Esophagus (tissue), 2 donors: ENCODE measurements at regions not wholly inside any gene's neighbourhood (a gene's known extent, or its start where the extent isn't known, plus 50 kb on each side); places are given as distances from the start of the nearest gene placed in this dataset.

Experiments used
- H3K27ac ChIP-seq, 2 donors: one replicate each; pipeline ENCODE4 v1.5.1; 2013; ENCODE audit warnings: low read depth in 2 of 2, mild to moderate bottlenecking in 2 of 2, inconsistent platforms in 1 of 2, low read length in 1 of 2, moderate library complexity in 1 of 2
- H3K27me3 ChIP-seq, 2 donors: one replicate each; pipeline ENCODE4 v1.6.1; 2013; ENCODE audit warnings: low read length in 2 of 2, control low read depth in 1 of 2, mild to moderate bottlenecking in 1 of 2; ENCODE audit not compliant: insufficient read depth in 2 of 2, control insufficient read depth in 1 of 2
- H3K36me3 ChIP-seq, 2 donors: one replicate each; pipeline ENCODE4 v1.6.1; 2013; ENCODE audit warnings: low read length in 1 of 2; ENCODE audit not compliant: control insufficient read depth in 2 of 2, insufficient read depth in 2 of 2
- H3K4me1 ChIP-seq, 2 donors: one replicate each; pipeline ENCODE4 v1.6.1; 2013; ENCODE audit warnings: low read length in 1 of 2; ENCODE audit not compliant: control insufficient read depth in 2 of 2, insufficient read depth in 2 of 2
- H3K4me3 ChIP-seq, 2 donors: one replicate each; pipeline ENCODE4 v1.5.1; 2013; ENCODE audit warnings: low read length in 2 of 2, mild to moderate bottlenecking in 2 of 2, low read depth in 1 of 2, moderate library complexity in 1 of 2
- H3K9me3 ChIP-seq, 2 donors: one replicate each; pipeline ENCODE4 v1.6.1; 2013; ENCODE audit warnings: mild to moderate bottlenecking in 2 of 2, low read depth in 1 of 2, low read length in 1 of 2, moderate library complexity in 1 of 2; ENCODE audit not compliant: control insufficient read depth in 2 of 2, insufficient read depth in 1 of 2
- WGBS, 2 donors: extraction: QIAGEN DNeasy Blood & Tissue Kit; methylation state at CpG; one replicate each; pipeline ENCODE4 v1.1.7; 2013; 5-methylcytosine and 5-hydroxymethylcytosine counted together
- donor health status: healthy with polysubstance abuse.
- donor health status: Bipolar disorder and iron deficiency.

DNA sequence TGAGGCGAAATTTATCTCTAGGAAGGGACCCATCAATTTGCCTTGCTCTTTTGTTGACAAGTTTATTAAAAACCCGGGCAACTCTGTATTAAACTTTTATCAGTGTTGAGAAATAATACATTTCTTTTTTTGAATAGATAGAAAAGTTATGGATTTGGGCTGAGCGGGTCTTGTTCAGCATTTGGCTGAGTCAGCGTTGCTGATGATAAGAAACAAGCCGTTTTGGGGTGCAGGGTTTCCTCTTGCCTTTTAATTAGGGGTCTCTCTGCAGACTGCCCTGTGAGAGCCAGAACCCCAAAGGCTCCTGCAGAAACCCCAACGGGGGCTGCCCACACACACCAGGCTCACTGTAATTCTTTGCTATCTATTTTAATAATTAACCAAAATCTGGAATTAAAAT lies 82.1 kb upstream of the SLCO4A1 start:
- H3K4me1 ChIP-seq = no peaks in the 10 kb centered on the region
- no peak overlapping the region for H3K4me3 ChIP-seq
- no peak overlapping the region for H3K27ac ChIP-seq
- H3K36me3 ChIP-seq = no peaks in the 10 kb centered on the region
- 59 to 60% methylated on average over 6 of the region's 6 CpGs for WGBS, 2 donors
- no peaks in the 10 kb centered on the region for H3K27me3 ChIP-seq
- no peaks in the 10 kb centered on the region for H3K9me3 ChIP-seq

DNA sequence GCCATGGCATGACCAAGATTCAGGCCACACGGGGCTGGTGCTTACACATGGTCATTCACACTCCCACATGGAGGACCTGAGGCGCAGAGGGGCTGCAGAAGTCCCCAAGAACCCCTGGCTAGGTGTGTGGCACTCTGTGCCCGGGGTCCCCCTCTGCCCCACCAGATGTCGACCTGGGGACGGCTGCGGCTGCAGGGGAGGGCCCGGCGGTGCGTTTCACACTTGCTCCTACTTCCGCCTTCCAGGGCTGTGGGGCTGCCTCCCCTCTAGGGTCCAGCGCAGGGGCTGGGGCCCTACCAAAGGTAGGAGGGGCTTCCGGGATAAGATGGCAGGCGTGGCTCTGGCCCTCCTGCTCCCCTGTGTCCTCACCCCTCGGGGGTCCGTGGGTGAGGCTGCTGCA lies 81.1 kb upstream of the SLCO4A1 start:
- Histone ChIP-seq H3K36me3 (no peaks in the 10 kb centered on the region), H3K27me3 (no peaks in the 10 kb centered on the region), H3K4me1 (no peaks in the 10 kb centered on the region), H3K27ac (no peak overlapping the region), H3K4me3 (no peak overlapping the region), H3K9me3 (no peaks in the 10 kb centered on the region)
- WGBS, 2 donors = 49 to 50% methylated on average over 14 to 15 of the region's 15 CpGs

DNA sequence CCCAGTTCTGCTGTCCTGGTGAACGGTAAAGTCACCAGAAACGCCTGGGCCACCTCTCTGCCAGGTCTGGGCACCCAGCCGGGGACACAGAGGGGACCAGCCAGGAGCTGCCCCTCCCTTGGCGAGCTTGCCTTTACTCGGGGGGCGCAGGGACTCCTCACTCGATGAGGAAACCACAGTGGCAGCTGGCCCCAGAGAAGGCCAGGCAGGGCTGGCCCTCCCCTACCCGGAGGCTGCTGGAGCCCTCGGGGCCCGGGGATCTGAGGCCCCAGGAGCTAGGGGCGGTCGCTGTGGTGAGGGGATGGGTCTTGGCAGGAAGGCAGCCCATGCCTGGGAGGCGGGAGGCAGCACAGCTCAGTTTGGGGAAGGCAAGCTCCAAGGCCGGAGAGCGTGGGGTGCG lies 80.4 kb upstream of the SLCO4A1 start:
- no peak overlapping the region for H3K4me3 ChIP-seq
- no peak overlapping the region for H3K27ac ChIP-seq
- 40 to 41% methylated on average over 16 of the region's 16 CpGs for whole genome bisulfite sequencing, 2 donors
- H3K4me1 ChIP-seq = no peaks in the 10 kb centered on the region
- H3K9me3 ChIP-seq = no peaks in the 10 kb centered on the region
- H3K36me3 ChIP-seq = no peaks in the 10 kb centered on the region
- H3K27me3 ChIP-seq = no peaks in the 10 kb centered on the region

DNA sequence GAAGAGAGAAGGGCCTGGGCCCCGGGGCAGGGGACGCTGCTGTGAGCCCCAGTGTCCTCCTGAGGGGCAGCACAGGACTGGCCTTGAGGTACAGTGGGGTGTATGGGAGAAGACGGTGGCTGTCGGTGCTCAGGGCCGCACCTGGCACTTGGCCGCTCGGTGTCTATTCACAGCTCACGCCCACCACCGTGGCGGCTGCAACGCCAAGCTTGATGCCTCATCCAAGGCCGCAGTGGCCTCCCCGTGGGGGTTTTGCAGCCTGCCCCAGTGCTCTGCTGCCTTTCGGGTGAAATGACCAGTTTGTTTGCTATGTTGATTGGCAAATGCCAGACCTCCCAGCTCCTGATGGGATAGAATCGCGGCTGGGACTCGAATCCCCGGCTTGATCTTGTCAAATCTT lies 79.5 kb upstream of the SLCO4A1 start:
- Histone ChIP-seq H3K27ac (no peak overlapping the region), H3K9me3 (peaks cover 0 to 2% of the 10 kb centered on the region in 2 donors), H3K36me3 (no peaks in the 10 kb centered on the region), H3K4me3 (no peak overlapping the region), H3K4me1 (no peaks in the 10 kb centered on the region), H3K27me3 (no peaks in the 10 kb centered on the region)
- WGBS, 2 donors = 63 to 67% methylated on average over 18 of the region's 18 CpGs

DNA sequence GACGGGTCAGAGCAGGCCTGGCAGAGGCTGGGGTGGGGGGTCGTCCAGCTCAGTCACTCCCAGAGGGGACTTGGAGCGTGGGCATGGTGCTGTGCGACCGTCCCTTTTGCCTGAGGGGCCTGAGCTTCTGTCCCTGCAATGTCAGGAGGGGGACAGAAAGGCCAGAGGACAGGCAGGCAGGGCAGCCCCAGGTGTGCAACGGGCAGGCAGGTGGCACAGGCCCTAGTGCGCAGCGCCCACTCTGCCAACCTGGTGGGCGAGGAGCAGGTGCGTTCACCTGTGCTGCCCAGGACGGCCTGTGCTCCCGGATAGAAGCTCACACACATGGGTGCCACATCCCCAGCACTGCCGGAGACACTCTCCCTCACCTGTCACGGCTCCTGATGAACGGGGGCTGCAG lies 78.7 kb upstream of the SLCO4A1 start:
- 71 to 87% methylated on average over 14 to 15 of the region's 15 CpGs for WGBS, 2 donors
- H3K4me3 ChIP-seq = no peak overlapping the region
- no peaks in the 10 kb centered on the region for H3K27me3 ChIP-seq
- no peaks in the 10 kb centered on the region for H3K4me1 ChIP-seq
- H3K9me3 ChIP-seq = peaks cover 0 to 2% of the 10 kb centered on the region in 2 donors
- no peaks in the 10 kb centered on the region for H3K36me3 ChIP-seq
- no peak overlapping the region for H3K27ac ChIP-seq

DNA sequence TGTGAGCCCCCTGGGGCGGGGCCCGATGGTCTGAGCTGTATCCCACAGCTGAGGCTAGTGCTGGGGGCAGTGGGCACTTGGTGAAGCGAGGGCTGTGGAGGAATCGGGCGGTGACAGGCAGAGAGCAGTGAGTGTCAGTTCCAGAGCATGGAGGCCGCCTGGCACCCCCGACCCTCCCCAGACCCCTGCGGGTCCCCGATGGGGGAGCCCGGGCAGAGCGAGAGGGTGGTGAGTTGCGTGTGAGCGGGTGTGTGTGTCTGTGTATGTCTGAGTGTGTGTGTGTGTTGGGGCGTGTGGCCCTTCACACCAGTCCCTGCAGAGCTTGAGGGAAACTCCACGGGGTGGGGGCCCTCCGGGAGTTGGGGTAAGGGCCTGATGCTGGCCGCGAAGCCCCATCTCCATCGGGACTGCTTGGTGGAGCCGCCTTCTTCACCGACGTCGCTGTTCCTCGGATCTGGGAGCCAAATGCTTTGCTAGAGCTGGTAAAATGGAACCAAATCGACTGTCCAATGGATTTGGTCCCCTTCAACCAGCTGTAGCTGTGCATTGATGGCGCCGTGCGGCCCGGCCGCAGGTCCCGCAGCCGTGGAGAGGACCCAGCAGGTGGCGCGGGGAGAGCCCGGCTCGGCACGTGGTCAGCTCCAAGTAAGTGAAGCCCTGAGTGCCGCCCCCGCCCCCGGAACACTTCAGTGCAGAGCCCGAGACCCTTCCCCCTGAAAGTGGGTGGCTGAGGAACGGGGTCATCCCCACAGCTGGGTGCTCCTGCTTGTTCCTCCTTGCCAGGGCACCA lies 77.7 kb upstream of the SLCO4A1 start:
- Histone ChIP-seq H3K27ac (no peak overlapping the region), H3K4me1 (no peaks in the 10 kb centered on the region), H3K27me3 (no peaks in the 10 kb centered on the region), H3K36me3 (no peaks in the 10 kb centered on the region), H3K4me3 (no peak overlapping the region), H3K9me3 (peaks cover 0 to 2% of the 10 kb centered on the region in 2 donors)
- WGBS, 2 donors = 86 to 88% methylated on average over 36 to 42 of the region's 42 CpGs

DNA sequence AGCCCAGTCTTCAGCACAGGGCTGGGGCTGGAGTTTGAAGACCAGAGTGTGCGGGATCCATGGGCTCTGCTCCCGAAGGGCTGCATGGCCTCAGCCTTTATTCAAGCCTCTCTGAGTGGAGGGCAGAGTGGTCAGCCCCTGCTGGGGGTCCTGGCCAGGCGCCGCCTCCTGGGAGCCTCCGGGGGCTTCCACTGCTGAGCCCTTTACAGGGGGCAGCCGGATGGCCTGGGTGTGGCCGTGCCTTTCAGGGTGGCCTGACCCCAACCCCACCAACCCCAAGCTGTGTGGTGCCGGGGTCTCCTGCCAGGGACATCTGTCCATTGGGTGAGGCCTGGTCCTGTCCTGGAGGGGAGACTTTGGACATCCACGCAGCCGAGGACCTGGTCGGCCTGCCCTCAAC lies 76.0 kb upstream of the SLCO4A1 start:
- no peaks in the 10 kb centered on the region for H3K27me3 ChIP-seq

DNA sequence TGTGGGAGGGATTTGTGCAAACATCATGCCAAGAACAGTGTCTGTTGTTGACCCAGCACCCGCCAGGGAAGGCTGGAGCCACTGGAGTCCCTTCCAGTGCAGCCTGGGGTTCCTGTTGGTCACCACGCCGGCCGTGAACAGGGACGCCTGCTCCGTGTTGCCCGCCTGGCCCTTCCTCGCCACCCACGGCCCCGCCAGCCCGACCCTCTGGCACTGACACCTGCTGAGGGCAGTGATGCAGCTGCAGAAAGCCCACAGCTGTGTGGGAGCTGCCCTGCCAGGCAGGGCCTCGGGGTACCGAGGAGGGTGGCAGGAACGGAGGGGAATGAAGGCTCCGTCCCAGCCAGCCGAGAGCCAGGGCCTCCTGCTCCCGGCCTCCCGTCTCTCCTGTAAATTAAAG lies 75.5 kb upstream of the SLCO4A1 start:
- Histone ChIP-seq H3K27ac (no peak overlapping the region), H3K36me3 (no peaks in the 10 kb centered on the region), H3K4me3 (no peak overlapping the region), H3K4me1 (no peaks in the 10 kb centered on the region), H3K9me3 (peaks cover 0 to 4% of the 10 kb centered on the region in 2 donors), H3K27me3 (no peaks in the 10 kb centered on the region)
- 73 to 79% methylated on average over 18 of the region's 18 CpGs for WGBS, 2 donors

More for the DNA sequence above, 76.0 kb upstream of the SLCO4A1 start:
- WGBS, 2 donors = 83 to 88% methylated on average over 11 of the region's 11 CpGs
- Histone ChIP-seq H3K4me1 (no peaks in the 10 kb centered on the region), H3K9me3 (peaks cover 0 to 2% of the 10 kb centered on the region in 2 donors), H3K4me3 (no peak overlapping the region), H3K36me3 (no peaks in the 10 kb centered on the region), H3K27ac (no peak overlapping the region)

DNA sequence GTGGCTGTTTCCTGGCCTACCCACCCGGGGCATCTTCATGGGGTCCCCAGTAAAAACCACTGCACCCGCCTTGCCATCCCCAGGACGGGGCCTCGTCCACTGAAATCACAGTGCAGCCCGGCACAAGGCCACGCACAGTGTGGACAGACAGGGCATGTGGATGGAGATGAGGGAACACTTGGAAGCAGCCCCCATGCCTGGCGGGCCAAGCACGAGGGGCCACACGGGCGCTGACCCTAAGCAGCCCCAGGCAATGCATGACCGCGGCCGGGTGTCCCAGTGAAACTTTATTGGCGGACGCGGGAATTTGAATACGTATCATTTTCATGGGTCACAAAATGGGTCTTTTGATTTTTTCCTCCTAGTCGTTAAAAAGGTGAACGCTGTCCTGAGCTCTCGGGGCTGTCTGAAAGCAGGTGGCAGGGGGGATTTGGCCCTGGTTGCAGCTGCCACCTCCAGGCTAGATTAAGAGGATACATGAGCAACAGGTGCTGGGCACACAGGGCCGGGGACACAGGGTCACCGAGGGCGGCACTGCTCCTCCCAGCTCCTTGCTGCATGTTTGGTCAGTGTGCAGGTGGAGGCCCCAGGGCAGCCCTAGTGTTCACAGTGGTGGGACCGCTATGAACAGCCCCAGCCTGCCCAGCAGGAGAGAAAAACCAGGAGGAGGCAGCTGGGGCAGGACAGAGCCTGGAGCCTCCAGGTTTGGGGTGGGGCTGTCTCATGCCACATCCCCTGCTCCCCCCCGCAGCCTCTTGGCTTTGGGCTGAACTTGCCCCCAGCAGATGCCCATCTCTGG lies 74.9 kb upstream of the SLCO4A1 start:
- peaks cover 0 to 5% of the 10 kb centered on the region in 2 donors for H3K9me3 ChIP-seq
- no peaks in the 10 kb centered on the region for H3K36me3 ChIP-seq
- WGBS, 2 donors = 73 to 79% methylated on average over 25 of the region's 25 CpGs
- H3K4me1 ChIP-seq = no peaks in the 10 kb centered on the region
- H3K27ac ChIP-seq = no peak overlapping the region
- no peaks in the 10 kb centered on the region for H3K27me3 ChIP-seq
- H3K4me3 ChIP-seq = no peak overlapping the region
